H9 (cell line): ENCODE measurements at regions not wholly inside any gene's neighbourhood (a gene's known extent, or its start where the extent isn't known, plus 50 kb on each side); places are given as distances from the start of the nearest gene placed in this dataset.
A peak's percentile ranks its signal among the peaks of the same experiment; 100 is the strongest.

Source experiments
- DNase-seq: peaks from one replicate; pipeline ENCODE4 v3.0.0-alpha.2; 2017
- H2AFZ ChIP-seq: one replicate; pipeline ENCODE4 v1.6.1; 2013; ENCODE audit warnings: mild to moderate bottlenecking, low read length, control low read depth, moderate library complexity
- H2AK5ac ChIP-seq: 2 replicates; pipeline ENCODE4 v1.6.1; 2013; ENCODE audit warnings: low read length, control low read depth, mixed read lengths; ENCODE audit not compliant: insufficient read length
- H2BK120ac ChIP-seq: one replicate; pipeline ENCODE4 v1.6.1; 2013; ENCODE audit warnings: low read depth, mild to moderate bottlenecking, low read length, control low read depth, inconsistent platforms; ENCODE audit not compliant: poor library complexity, severe bottlenecking
- H2BK12ac ChIP-seq: 2 replicates; pipeline ENCODE4 v1.6.1; 2013; ENCODE audit warnings: low read length, control low read depth, mixed read lengths, low read depth; ENCODE audit not compliant: insufficient read length
- H2BK15ac ChIP-seq: 2 replicates; pipeline ENCODE4 v1.6.1; 2013; ENCODE audit warnings: low read depth, low read length, control low read depth
- H2BK20ac ChIP-seq: one replicate; pipeline ENCODE4 v1.6.1; 2013; ENCODE audit warnings: low read depth, mild to moderate bottlenecking, low read length, control low read depth, inconsistent platforms; ENCODE audit not compliant: poor library complexity, severe bottlenecking
- H2BK5ac ChIP-seq: 2 replicates; pipeline ENCODE4 v1.6.1; 2013; ENCODE audit warnings: low read length, control low read depth, mixed read lengths; ENCODE audit not compliant: insufficient read length
- H3K14ac ChIP-seq: 2 replicates; pipeline ENCODE4 v1.6.1; 2013; ENCODE audit warnings: low read length, control low read depth; ENCODE audit not compliant: insufficient read depth
- H3K18ac ChIP-seq: 2 replicates; pipeline ENCODE4 v1.6.1; 2013; ENCODE audit warnings: low read depth, mild to moderate bottlenecking, mixed read lengths, low read length, control low read depth; ENCODE audit not compliant: insufficient read length
- H3K23ac ChIP-seq: 2 replicates; pipeline ENCODE4 v1.6.1; 2013; ENCODE audit warnings: low read length, control low read depth, mixed read lengths, low read depth; ENCODE audit not compliant: insufficient read length
- H3K23me2 ChIP-seq: 2 replicates; pipeline ENCODE4 v1.6.1; 2013; ENCODE audit warnings: low read depth, mild to moderate bottlenecking, mixed read lengths, low read length, control low read depth; ENCODE audit not compliant: insufficient read length, poor library complexity, severe bottlenecking
- H3K27ac ChIP-seq: 2 replicates; pipeline ENCODE4 v1.5.1; 2013; ENCODE audit warnings: low read length, control low read depth, mixed read lengths, low read depth; ENCODE audit not compliant: insufficient read length
- H3K27me3 ChIP-seq: 2 replicates; pipeline ENCODE4 v1.6.1; 2013; ENCODE audit warnings: low read length, control low read depth, inconsistent platforms; ENCODE audit not compliant: insufficient read depth
- H3K4ac ChIP-seq: 2 replicates; pipeline ENCODE4 v1.6.1; 2013; ENCODE audit warnings: low read depth, mild to moderate bottlenecking, control low read depth, inconsistent platforms, low read length, moderate library complexity
- H3K4me1 ChIP-seq: 2 replicates; pipeline ENCODE4 v1.6.1; 2013; ENCODE audit warnings: low read length, control low read depth, inconsistent platforms; ENCODE audit not compliant: insufficient read depth
- H3K4me2 ChIP-seq: 2 replicates; pipeline ENCODE4 v1.6.1; 2013; ENCODE audit warnings: low read length, control low read depth, mixed read lengths; ENCODE audit not compliant: insufficient read length, insufficient read depth
- H3K56ac ChIP-seq: 2 replicates; pipeline ENCODE4 v1.6.1; 2013; ENCODE audit warnings: low read depth, mild to moderate bottlenecking, mixed read lengths, low read length, control low read depth; ENCODE audit not compliant: insufficient read length
- H3K79me1 ChIP-seq: 2 replicates; pipeline ENCODE4 v1.6.1; 2013; ENCODE audit warnings: low read depth, mild to moderate bottlenecking, moderate library complexity, low read length, control low read depth, inconsistent platforms; ENCODE audit not compliant: insufficient read depth, poor library complexity, severe bottlenecking
- H3K79me2 ChIP-seq: 2 replicates; pipeline ENCODE4 v1.6.1; 2013; ENCODE audit warnings: low read length, control low read depth, inconsistent platforms; ENCODE audit not compliant: insufficient read depth
- H3K9ac ChIP-seq: 2 replicates; pipeline ENCODE4 v1.6.1; 2013; ENCODE audit warnings: low read length, control low read depth, mixed read lengths; ENCODE audit not compliant: insufficient read length; ENCODE audit errors: extremely low read depth
- H3K9me3 ChIP-seq: one replicate; pipeline ENCODE4 v1.6.1; 2013; ENCODE audit warnings: low read depth, low read length, inconsistent platforms; ENCODE audit not compliant: control insufficient read depth
- H3T11ph ChIP-seq: one replicate; pipeline ENCODE4 v1.6.1; 2013; ENCODE audit warnings: mild to moderate bottlenecking, low read length, control low read depth, inconsistent platforms
- H4K20me1 ChIP-seq: one replicate; pipeline ENCODE4 v1.6.1; 2013; ENCODE audit not compliant: control insufficient read depth, insufficient read length, insufficient read depth
- H4K5ac ChIP-seq: 2 replicates; pipeline ENCODE4 v1.6.1; 2013; ENCODE audit warnings: low read depth, mild to moderate bottlenecking, mixed read lengths, low read length, control low read depth; ENCODE audit not compliant: insufficient read length
- H4K8ac ChIP-seq: replicated peaks from 2 replicates; pipeline ENCODE4 v1.6.1; 2013; ENCODE audit warnings: low read length, control low read depth, mixed read lengths, low read depth; ENCODE audit not compliant: insufficient read length
- H4K91ac ChIP-seq: 2 replicates; pipeline ENCODE4 v1.6.1; 2013; ENCODE audit warnings: low read depth, mild to moderate bottlenecking, moderate library complexity, mixed read lengths, low read length, control low read depth; ENCODE audit not compliant: insufficient read length
- H3K27ac Mint-ChIP-seq, 3 experiments: 2 replicates in 2 of 3; 3 replicates in 1 of 3; pipeline ENCODE4 v1.8.0; 2020 to 2021; ENCODE audit warnings: mixed read lengths in 3 of 3, mild to moderate bottlenecking in 1 of 3, moderate library complexity in 1 of 3
- H3K27me3 Mint-ChIP-seq: 2 replicates; pipeline ENCODE4 v1.8.0; 2021; ENCODE audit warnings: low read depth, mild to moderate bottlenecking, moderate library complexity, mixed read lengths
- H3K36me3 Mint-ChIP-seq, 3 experiments: 2 replicates in 2 of 3; 3 replicates in 1 of 3; pipeline ENCODE4 v1.8.0; 2020 to 2021; ENCODE audit warnings: low read depth in 3 of 3, mixed read lengths in 3 of 3; ENCODE audit not compliant: insufficient read depth in 1 of 3
- H3K4me1 Mint-ChIP-seq, 2 experiments: 2 replicates each; pipeline ENCODE4 v1.8.0; 2020; ENCODE audit warnings: mixed read lengths in 2 of 2
- H3K4me3 Mint-ChIP-seq, 2 experiments: 2 replicates in 1 of 2; 3 replicates in 1 of 2; pipeline ENCODE4 v1.8.0; 2020 to 2021; ENCODE audit warnings: mild to moderate bottlenecking in 2 of 2, mixed read lengths in 2 of 2, moderate library complexity in 1 of 2
- H3K9me3 Mint-ChIP-seq, 2 experiments: 2 replicates in 1 of 2; 3 replicates in 1 of 2; pipeline ENCODE4 v1.8.0; 2020; ENCODE audit warnings: mild to moderate bottlenecking in 2 of 2, mixed read lengths in 2 of 2, moderate library complexity in 1 of 2
- WGBS: extraction: QIAGEN DNeasy Blood & Tissue Kit; methylation state at CpG from one replicate; pipeline ENCODE4 v1.1.7; 2013; ENCODE audit warnings: missing lambda C conversion rate, low lambda C conversion rate, mixed read lengths; ENCODE audit not compliant: insufficient read length; ENCODE audit errors: extremely low coverage; 5-methylcytosine and 5-hydroxymethylcytosine counted together
- TF ChIP-seq, protein P1 (sequence below): fragments of 200-600 bp; sonication (generic); conservative IDR thresholded peaks from 3 replicates; pipeline ENCODE4 v1.8.0; 2021; ENCODE audit warnings: antibody characterized with exemption, mild to moderate bottlenecking

DNA sequence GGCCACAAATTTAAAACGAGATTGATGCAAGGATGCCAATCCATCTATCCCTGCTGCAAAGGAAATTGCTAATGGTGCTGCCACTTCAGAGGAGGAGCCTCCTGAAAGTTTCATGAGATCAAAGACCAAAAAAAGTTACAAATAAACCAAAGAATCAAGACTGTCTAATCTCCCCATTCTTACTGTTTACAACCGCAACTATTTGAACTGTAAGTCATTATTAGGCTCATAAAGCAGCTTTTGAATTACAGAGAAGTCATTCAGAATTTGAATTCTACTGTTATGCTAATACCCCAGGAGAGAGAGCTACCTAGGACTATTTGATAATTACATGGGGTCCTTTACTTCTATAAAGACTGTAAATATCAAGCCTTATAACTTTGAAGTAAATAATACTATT, 1613.6 kb upstream of the WWC1 start:
- Histone ChIP-seq H3K18ac (no peak overlapping the region), H4K20me1 (no peaks in the 10 kb centered on the region), H2BK15ac (no peak overlapping the region), H3K27ac (no peak overlapping the region), H4K91ac (no peak overlapping the region), H4K5ac (no peak overlapping the region), H2AK5ac (no peak overlapping the region), H3K23me2 (no peaks in the 10 kb centered on the region), H3K79me2 (no peaks in the 10 kb centered on the region), H3K9ac (no peak overlapping the region), H3K79me1 (no peaks in the 10 kb centered on the region), H3K4me1 (0 out of 2 replicates have a peak, but pooled peaks cover 3% of the 10 kb centered on the region), H3K9me3 (no peaks in the 10 kb centered on the region), H2AFZ (no peak overlapping the region), H2BK20ac (no peak overlapping the region), H3K4me2 (no peak overlapping the region), H3K23ac (no peak overlapping the region), H3K56ac (no peak overlapping the region), H2BK5ac (no peak overlapping the region), H3T11ph (no peak overlapping the region), H2BK12ac (no peak overlapping the region), H3K27me3 (no peaks in the 10 kb centered on the region), H4K8ac (no peak overlapping the region), H3K4ac (no peak overlapping the region), H3K14ac (no peak overlapping the region), H2BK120ac (no peak overlapping the region)
- peaks cover 0 to 9% (median 0%) of the 10 kb centered on the region in 3 experiments; a peak in 4 of 7 replicates for H3K36me3 Mint-ChIP-seq
- no CpG with 5 or more reads among the region's 2 CpGs for WGBS
- H3K27me3 Mint-ChIP-seq: no peaks in the 10 kb centered on the region
- TF ChIP-seq, protein P1, sequence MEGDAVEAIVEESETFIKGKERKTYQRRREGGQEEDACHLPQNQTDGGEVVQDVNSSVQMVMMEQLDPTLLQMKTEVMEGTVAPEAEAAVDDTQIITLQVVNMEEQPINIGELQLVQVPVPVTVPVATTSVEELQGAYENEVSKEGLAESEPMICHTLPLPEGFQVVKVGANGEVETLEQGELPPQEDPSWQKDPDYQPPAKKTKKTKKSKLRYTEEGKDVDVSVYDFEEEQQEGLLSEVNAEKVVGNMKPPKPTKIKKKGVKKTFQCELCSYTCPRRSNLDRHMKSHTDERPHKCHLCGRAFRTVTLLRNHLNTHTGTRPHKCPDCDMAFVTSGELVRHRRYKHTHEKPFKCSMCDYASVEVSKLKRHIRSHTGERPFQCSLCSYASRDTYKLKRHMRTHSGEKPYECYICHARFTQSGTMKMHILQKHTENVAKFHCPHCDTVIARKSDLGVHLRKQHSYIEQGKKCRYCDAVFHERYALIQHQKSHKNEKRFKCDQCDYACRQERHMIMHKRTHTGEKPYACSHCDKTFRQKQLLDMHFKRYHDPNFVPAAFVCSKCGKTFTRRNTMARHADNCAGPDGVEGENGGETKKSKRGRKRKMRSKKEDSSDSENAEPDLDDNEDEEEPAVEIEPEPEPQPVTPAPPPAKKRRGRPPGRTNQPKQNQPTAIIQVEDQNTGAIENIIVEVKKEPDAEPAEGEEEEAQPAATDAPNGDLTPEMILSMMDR: no peak
- no peak for DNase-seq
- peaks cover 24 to 27% of the 10 kb centered on the region in 2 experiments for H3K4me1 Mint-ChIP-seq
- H3K4me3 Mint-ChIP-seq: no peak overlapping the region
- H3K9me3 Mint-ChIP-seq: peaks cover 5 to 9% of the 10 kb centered on the region in 2 experiments; a peak in 3 of 5 replicates
- H3K27ac Mint-ChIP-seq: peak overlapping the region in 1 of 3 experiments; percentile 8; a peak in 1 of 7 replicates
